Activated CD4-positive, alpha-beta memory T cell treated with anti-CD3 and anti-CD28 coated beads, Interleukin-2, amount 10 ng/mL, durations not matched to agents 7 days and 5 days (primary cell): ENCODE measurements at regions not wholly inside any gene's neighbourhood (a gene's known extent, or its start where the extent isn't known, plus 50 kb on each side); places are given as distances from the start of the nearest gene placed in this dataset.
"Not testable (repeated sequence)": the region's sequence is repeated elsewhere in the genome, so short reads cannot be mapped to it uniquely, and the experiment has no call there.

Source experiments
- CTCF ChIA-PET: fragments of 350-600 bp; sonication (Branson Sonifier 250); formaldehyde crosslinking; loops from one replicate; lab custom pipeline; 2021; ENCODE audit warnings: antibody characterized with exemption, inconsistent platforms; lab: Charles Lee
- POLR2A ChIA-PET: fragments of 350-600 bp; sonication (Branson Sonifier 250); formaldehyde crosslinking; loops from one replicate; lab custom pipeline; 2021; ENCODE audit warnings: antibody characterized with exemption; lab: Charles Lee
- DNase-seq: peaks from one replicate; pipeline ENCODE4 v3.0.0-alpha.2; 2020
- H3K27ac Mint-ChIP-seq: one replicate; pipeline ENCODE4 v1.8.0; 2021; ENCODE audit warnings: mild to moderate bottlenecking, mixed read lengths
- H3K27me3 Mint-ChIP-seq: one replicate; pipeline ENCODE4 v1.8.0; 2021; ENCODE audit warnings: mixed read lengths
- H3K36me3 Mint-ChIP-seq: one replicate; pipeline ENCODE4 v1.8.0; 2021; ENCODE audit warnings: low read depth, mixed read lengths
- H3K4me1 Mint-ChIP-seq: one replicate; pipeline ENCODE4 v1.8.0; 2021; ENCODE audit warnings: mixed read lengths
- H3K4me3 Mint-ChIP-seq: one replicate; pipeline ENCODE4 v1.8.0; 2021; ENCODE audit warnings: mild to moderate bottlenecking, mixed read lengths
- H3K9me3 Mint-ChIP-seq: one replicate; pipeline ENCODE4 v1.8.0; 2021; ENCODE audit warnings: mixed read lengths

GRCh38 chr4:9001153-9001552 is 129.5 kb upstream of the HMX1 start:
- H3K27me3 Mint-ChIP-seq, H3K27ac Mint-ChIP-seq, POLR2A ChIA-PET, DNase-seq, H3K4me3 Mint-ChIP-seq, H3K9me3 Mint-ChIP-seq, H3K36me3 Mint-ChIP-seq, H3K4me1 Mint-ChIP-seq: not testable (repeated sequence)
- CTCF ChIA-PET: interaction anchor here (0.7 to 0.8 kb wide), 2 partner anchors 9 to 39 kb away, joined by 3 read pairs; no protein-coding TSS in a partner anchor

GRCh38 chr4:9000505-9001001 is 128.9 kb upstream of the HMX1 start:
- not testable (repeated sequence) for H3K27me3 Mint-ChIP-seq

GRCh38 chr4:8992981-8993380 is 121.3 kb upstream of the HMX1 start:
- DNase-seq, H3K9me3 Mint-ChIP-seq, H3K36me3 Mint-ChIP-seq, H3K27me3 Mint-ChIP-seq, H3K4me1 Mint-ChIP-seq, H3K4me3 Mint-ChIP-seq, H3K27ac Mint-ChIP-seq, POLR2A ChIA-PET: not testable (repeated sequence)
- CTCF ChIA-PET: interaction anchor here (1.0 kb wide), 1 partner anchor 8 kb away, joined by 3 read pairs; no protein-coding TSS in a partner anchor

More at GRCh38 chr4:9000505-9001001, 128.9 kb upstream of the HMX1 start:
- DNase-seq: peak; percentile 47
- H3K9me3 Mint-ChIP-seq, H3K27ac Mint-ChIP-seq, H3K4me1 Mint-ChIP-seq, H3K4me3 Mint-ChIP-seq, POLR2A ChIA-PET, H3K36me3 Mint-ChIP-seq: not testable (repeated sequence)
- CTCF ChIA-PET: interaction anchor here (0.7 to 0.8 kb wide), 2 partner anchors 8 to 38 kb away, joined by 3 read pairs; no protein-coding TSS in a partner anchor

- H3K36me3 Mint-ChIP-seq, H3K9me3 Mint-ChIP-seq, H3K27me3 Mint-ChIP-seq, H3K4me1 Mint-ChIP-seq, POLR2A ChIA-PET, H3K4me3 Mint-ChIP-seq, CTCF ChIA-PET, H3K27ac Mint-ChIP-seq, DNase-seq: not testable (repeated sequence)
Observed at GRCh38 chr4:8991449-8991848, 119.8 kb upstream of the HMX1 start.

GRCh38 chr4:8990341-8990740 is 118.7 kb upstream of the HMX1 start:
- POLR2A ChIA-PET, H3K27me3 Mint-ChIP-seq, CTCF ChIA-PET, DNase-seq, H3K4me1 Mint-ChIP-seq, H3K4me3 Mint-ChIP-seq, H3K36me3 Mint-ChIP-seq, H3K27ac Mint-ChIP-seq, H3K9me3 Mint-ChIP-seq: not testable (repeated sequence)

DNA sequence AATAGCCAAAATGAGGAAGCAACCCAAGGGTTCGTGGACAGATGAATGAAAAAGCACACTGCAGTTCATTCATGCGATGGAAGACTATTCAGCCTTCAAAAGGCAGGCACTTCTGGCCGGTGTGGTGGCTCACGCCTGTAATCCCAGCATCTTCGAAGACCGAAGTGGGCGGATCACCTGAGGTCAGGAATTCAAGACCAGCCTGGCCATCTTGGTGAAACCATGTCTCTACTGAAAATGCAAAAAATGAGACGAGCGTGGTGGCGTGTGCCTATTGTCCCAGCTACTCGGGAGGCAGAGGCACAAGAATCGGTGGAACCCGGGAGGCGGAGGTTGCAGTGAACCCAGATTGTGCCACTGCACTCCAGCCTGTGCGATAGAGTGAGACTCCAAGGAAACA is 114.1 kb upstream of the HMX1 start:
- H3K27ac Mint-ChIP-seq, H3K4me3 Mint-ChIP-seq, H3K36me3 Mint-ChIP-seq, DNase-seq, CTCF ChIA-PET, H3K9me3 Mint-ChIP-seq, H3K4me1 Mint-ChIP-seq, H3K27me3 Mint-ChIP-seq, POLR2A ChIA-PET: not testable (repeated sequence)

GRCh38 chr4:8984641-8985040 is 113.0 kb upstream of the HMX1 start:
- CTCF ChIA-PET: interaction anchor here (0.6 kb wide), 1 partner anchor 47 kb away, joined by 3 read pairs; no protein-coding TSS in a partner anchor
- H3K36me3 Mint-ChIP-seq: not testable (repeated sequence)

DNA sequence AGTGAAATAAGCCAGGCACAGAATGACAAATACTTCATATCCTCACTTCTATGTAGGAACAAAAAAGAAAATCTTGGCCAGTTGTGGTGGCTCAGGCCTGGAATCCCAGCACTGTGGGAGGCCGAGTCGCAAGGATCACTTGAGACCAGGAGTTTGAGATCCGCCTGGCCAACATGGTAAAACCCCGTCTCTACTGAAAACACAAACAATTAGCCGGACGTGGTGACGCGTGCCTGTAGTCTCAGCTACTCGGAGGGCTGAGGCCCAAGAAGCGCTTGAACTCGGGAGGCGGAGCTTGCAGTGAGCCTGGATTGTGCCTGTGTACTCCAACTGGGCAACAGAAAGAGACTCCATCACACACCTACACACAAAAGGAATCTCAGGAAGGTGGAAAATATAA is 112.3 kb upstream of the HMX1 start:
- POLR2A ChIA-PET, H3K27me3 Mint-ChIP-seq, H3K9me3 Mint-ChIP-seq, DNase-seq, H3K36me3 Mint-ChIP-seq, H3K27ac Mint-ChIP-seq, H3K4me1 Mint-ChIP-seq, CTCF ChIA-PET, H3K4me3 Mint-ChIP-seq: not testable (repeated sequence)

More at GRCh38 chr4:8984641-8985040, 113.0 kb upstream of the HMX1 start:
- H3K27ac Mint-ChIP-seq, H3K27me3 Mint-ChIP-seq, H3K9me3 Mint-ChIP-seq, POLR2A ChIA-PET, H3K4me3 Mint-ChIP-seq, H3K4me1 Mint-ChIP-seq, DNase-seq: not testable (repeated sequence)

DNA sequence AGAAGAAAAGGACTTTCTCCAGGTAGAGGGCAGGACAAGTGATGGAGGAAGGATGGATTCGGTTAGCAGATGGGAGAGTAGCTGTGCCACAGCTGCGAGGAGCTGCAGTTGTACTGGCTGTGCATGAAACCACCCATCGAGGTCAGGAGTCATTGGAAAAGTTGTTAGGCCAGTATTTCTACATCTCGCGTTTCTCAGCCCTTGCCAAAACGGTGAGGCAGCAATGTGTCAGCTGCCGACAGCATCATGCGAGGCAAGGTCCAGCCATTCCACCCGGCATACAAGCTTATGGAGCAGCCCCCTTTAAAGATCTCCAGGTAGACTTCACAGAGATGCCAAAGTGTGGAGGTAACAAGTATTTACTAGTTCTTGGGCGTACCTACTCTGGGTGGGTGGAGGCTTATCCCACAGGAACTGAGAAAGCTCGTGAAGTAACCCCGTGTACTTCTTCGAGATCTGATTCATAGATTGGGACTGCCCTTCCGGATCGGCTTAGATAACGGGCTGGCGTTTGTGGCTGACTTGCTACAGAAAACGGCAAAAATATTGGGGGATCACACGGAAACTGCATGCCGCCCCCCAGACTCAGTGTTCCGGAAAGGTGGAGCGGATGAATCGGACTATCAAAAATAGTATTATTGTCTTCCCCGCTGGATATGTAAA is 105.0 kb upstream of the HMX1 start:
- POLR2A ChIA-PET, CTCF ChIA-PET, DNase-seq, H3K4me3 Mint-ChIP-seq, H3K27me3 Mint-ChIP-seq, H3K9me3 Mint-ChIP-seq, H3K27ac Mint-ChIP-seq, H3K36me3 Mint-ChIP-seq, H3K4me1 Mint-ChIP-seq: not testable (repeated sequence)

- H3K4me3 Mint-ChIP-seq, H3K27ac Mint-ChIP-seq, POLR2A ChIA-PET, H3K4me1 Mint-ChIP-seq, CTCF ChIA-PET, H3K27me3 Mint-ChIP-seq, H3K36me3 Mint-ChIP-seq, H3K9me3 Mint-ChIP-seq, DNase-seq: not testable (repeated sequence)
Observed at GRCh38 chr4:8972635-8973034, 101.0 kb upstream of the HMX1 start.

DNA sequence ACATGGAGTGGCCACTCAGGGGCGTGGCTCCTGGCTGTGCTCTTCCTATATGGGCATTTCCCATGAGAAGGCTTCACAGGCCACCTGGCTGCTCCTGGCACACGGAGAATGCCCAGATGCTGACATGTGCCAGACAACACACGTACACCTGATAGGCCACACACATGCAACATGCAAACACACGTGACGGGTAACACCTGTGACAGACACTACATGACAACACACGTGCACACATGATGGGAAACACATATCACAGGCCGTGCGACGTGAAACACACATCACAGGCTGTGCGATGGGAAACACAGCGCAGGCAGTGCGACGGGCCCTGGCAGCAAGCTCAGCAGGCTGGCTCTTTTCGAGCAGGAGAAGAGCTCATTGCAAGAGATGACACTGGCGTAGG is 94.3 kb upstream of the HMX1 start:
- CTCF ChIA-PET, DNase-seq, H3K4me3 Mint-ChIP-seq, H3K27me3 Mint-ChIP-seq, POLR2A ChIA-PET, H3K4me1 Mint-ChIP-seq, H3K36me3 Mint-ChIP-seq, H3K27ac Mint-ChIP-seq, H3K9me3 Mint-ChIP-seq: not testable (repeated sequence)

GRCh38 chr4:8964201-8964788 is 92.7 kb upstream of the HMX1 start:
- POLR2A ChIA-PET, H3K4me3 Mint-ChIP-seq, H3K4me1 Mint-ChIP-seq, H3K36me3 Mint-ChIP-seq, H3K27me3 Mint-ChIP-seq, H3K27ac Mint-ChIP-seq, DNase-seq, H3K9me3 Mint-ChIP-seq, CTCF ChIA-PET: not testable (repeated sequence)

GRCh38 chr4:8963533-8963932 is 91.9 kb upstream of the HMX1 start:
- H3K4me3 Mint-ChIP-seq, H3K27me3 Mint-ChIP-seq, H3K9me3 Mint-ChIP-seq, H3K4me1 Mint-ChIP-seq, CTCF ChIA-PET, H3K27ac Mint-ChIP-seq, POLR2A ChIA-PET, DNase-seq, H3K36me3 Mint-ChIP-seq: not testable (repeated sequence)

GRCh38 chr4:8961343-8961742 is 89.7 kb upstream of the HMX1 start:
- H3K27me3 Mint-ChIP-seq, H3K36me3 Mint-ChIP-seq, H3K4me1 Mint-ChIP-seq, H3K27ac Mint-ChIP-seq, H3K9me3 Mint-ChIP-seq, POLR2A ChIA-PET, H3K4me3 Mint-ChIP-seq: not testable (repeated sequence)
- CTCF ChIA-PET: interaction anchor here (1.2 kb wide), 1 partner anchor 191 kb away, joined by 3 read pairs; no protein-coding TSS in a partner anchor
- peak; percentile 54 for DNase-seq
